ENCODE measurements at regions not wholly inside any gene's neighbourhood (a gene's known extent, or its start where the extent isn't known, plus 50 kb on each side); places are given as distances from the start of the nearest gene placed in this dataset.

GRCh38 chr6:21381331-21381963 is 212.1 kb upstream of the SOX4 start:
- DNase-seq (ENCODE audit: low read depth): no peak

GRCh38 chr6:21382821-21383449 is 210.6 kb upstream of the SOX4 start:
- DNase-seq (ENCODE audit: low read depth): no peak

GRCh38 chr6:21383450-21384085 is 210.0 kb upstream of the SOX4 start:
- no peak for DNase-seq (ENCODE audit: low read depth)

GRCh38 chr6:21384216-21384615 is 209.3 kb upstream of the SOX4 start:
- DNase-seq (ENCODE audit: low read depth): no peak

GRCh38 chr6:21386744-21387143 is 206.8 kb upstream of the SOX4 start:
- DNase-seq (ENCODE audit: low read depth): no peak

GRCh38 chr6:21390532-21391213 is 202.9 kb upstream of the SOX4 start:
- no peak for DNase-seq (ENCODE audit: low read depth)

- no peak for DNase-seq (ENCODE audit: low read depth)
These were observed 201.4 kb upstream of the SOX4 start for GRCh38 chr6:21392177-21392576.

- DNase-seq (ENCODE audit: low read depth): no peak
These were observed 199.9 kb upstream of the SOX4 start for GRCh38 chr6:21393441-21394165.

- DNase-seq (ENCODE audit: low read depth): no peak
These were observed 198.4 kb upstream of the SOX4 start for GRCh38 chr6:21395121-21395520.

- DNase-seq (ENCODE audit: low read depth): no peak
These were observed 197.2 kb upstream of the SOX4 start for GRCh38 chr6:21396313-21396712.

- no peak for DNase-seq (ENCODE audit: low read depth)
These were observed 194.7 kb upstream of the SOX4 start for GRCh38 chr6:21398741-21399325.

GRCh38 chr6:21402368-21402767 is 191.2 kb upstream of the SOX4 start:
- DNase-seq (ENCODE audit: low read depth): no peak

GRCh38 chr6:21404577-21404976 is 189.0 kb upstream of the SOX4 start:
- DNase-seq (ENCODE audit: low read depth): no peak

- no peak for DNase-seq (ENCODE audit: low read depth)
These were observed 187.2 kb upstream of the SOX4 start for GRCh38 chr6:21406316-21406715.

GRCh38 chr6:21409231-21409630 is 184.3 kb upstream of the SOX4 start:
- no peak for DNase-seq (ENCODE audit: low read depth)

- no peak for DNase-seq (ENCODE audit: low read depth)
These were observed 180.1 kb upstream of the SOX4 start for GRCh38 chr6:21413428-21413827.

- no peak for DNase-seq (ENCODE audit: low read depth)
These were observed 179.5 kb upstream of the SOX4 start for GRCh38 chr6:21414065-21414464.

- DNase-seq (ENCODE audit: low read depth): no peak
These were observed 173.2 kb upstream of the SOX4 start for GRCh38 chr6:21420146-21420878.

GRCh38 chr6:21420926-21421325 is 172.6 kb upstream of the SOX4 start:
- no peak for DNase-seq (ENCODE audit: low read depth)

GRCh38 chr6:21423106-21423854 is 170.3 kb upstream of the SOX4 start:
- no peak for DNase-seq (ENCODE audit: low read depth)
